Right atrium auricular region (tissue), 2 donors: ENCODE measurements at regions not wholly inside any gene's neighbourhood (a gene's known extent, or its start where the extent isn't known, plus 50 kb on each side); places are given as distances from the start of the nearest gene placed in this dataset.
"Not testable (repeated sequence)": the region's sequence is repeated elsewhere in the genome, so short reads cannot be mapped to it uniquely, and the experiment has no call there.

Experiments used
- DNase-seq: peaks from one replicate; pipeline ENCODE4 v3.0.0-alpha.2; 2019; ENCODE audit warnings: low spot score
- H3K27ac ChIP-seq, 2 donors: fragments of 200-600 bp; sonication (generic); 1 replicate in 1 of 2; 2 replicates in 1 of 2; pipeline ENCODE4 v1.5.1; 2016 to 2019
- H3K27me3 ChIP-seq, 2 donors: fragments of 200-600 bp; sonication (generic); one replicate each; pipeline versions ENCODE4 v1.5.1 to v1.6.0; 2017 to 2019
- H3K36me3 ChIP-seq: fragments of 200-600 bp; sonication (generic); one replicate; pipeline ENCODE4 v1.5.1; 2016
- H3K4me1 ChIP-seq, 2 donors: fragments of 200-600 bp; sonication (generic); one replicate each; pipeline versions ENCODE4 v1.5.1 to v1.6.0; 2017 to 2019
- H3K4me3 ChIP-seq, 2 donors: fragments of 200-600 bp; sonication (generic); 1 replicate in 1 of 2; 2 replicates in 1 of 2; pipeline ENCODE4 v1.5.1; 2017 to 2019; ENCODE audit warnings: mild to moderate bottlenecking in 1 of 2, moderate library complexity in 1 of 2
- H3K9me3 ChIP-seq, 2 donors: fragments of 200-600 bp; sonication (generic); one replicate each; pipeline ENCODE4 v1.5.1; 2019
- TF ChIP-seq, protein P1 (sequence below), 2 donors: fragments of 200-600 bp; sonication (generic); IDR thresholded peaks; one replicate each; pipeline ENCODE4 v1.5.1; 2019; ENCODE audit warnings: antibody characterized with exemption in 2 of 2

DNA sequence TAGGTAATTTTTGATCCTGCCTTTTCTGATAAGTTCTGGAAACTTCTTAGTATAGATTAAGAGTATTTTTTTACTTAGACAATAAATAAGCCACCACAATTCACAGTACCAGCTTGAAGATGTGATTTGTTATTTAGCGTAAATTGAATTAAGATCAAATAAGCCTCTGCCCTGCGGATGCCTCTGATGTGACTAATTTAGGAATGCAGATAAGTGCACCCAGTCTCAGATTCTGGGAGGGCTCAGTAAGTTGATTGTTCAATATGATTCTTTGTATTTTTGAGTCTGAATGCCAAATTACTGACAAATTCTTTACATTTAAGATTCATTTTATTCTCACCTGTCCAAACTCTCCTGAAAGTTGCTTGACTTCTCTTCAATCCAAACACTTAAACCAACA, 147.5 kb downstream of the THBS2 start:
- H3K4me3 ChIP-seq = no peak overlapping the region
- no peak overlapping the region for H3K27ac ChIP-seq
- H3K9me3 ChIP-seq = no peaks in the 10 kb centered on the region
- H3K4me1 ChIP-seq = no peaks in the 10 kb centered on the region
- H3K27me3 ChIP-seq = no peaks in the 10 kb centered on the region
- no peak for DNase-seq
- no peaks in the 10 kb centered on the region for H3K36me3 ChIP-seq
- TF ChIP-seq, protein P1, sequence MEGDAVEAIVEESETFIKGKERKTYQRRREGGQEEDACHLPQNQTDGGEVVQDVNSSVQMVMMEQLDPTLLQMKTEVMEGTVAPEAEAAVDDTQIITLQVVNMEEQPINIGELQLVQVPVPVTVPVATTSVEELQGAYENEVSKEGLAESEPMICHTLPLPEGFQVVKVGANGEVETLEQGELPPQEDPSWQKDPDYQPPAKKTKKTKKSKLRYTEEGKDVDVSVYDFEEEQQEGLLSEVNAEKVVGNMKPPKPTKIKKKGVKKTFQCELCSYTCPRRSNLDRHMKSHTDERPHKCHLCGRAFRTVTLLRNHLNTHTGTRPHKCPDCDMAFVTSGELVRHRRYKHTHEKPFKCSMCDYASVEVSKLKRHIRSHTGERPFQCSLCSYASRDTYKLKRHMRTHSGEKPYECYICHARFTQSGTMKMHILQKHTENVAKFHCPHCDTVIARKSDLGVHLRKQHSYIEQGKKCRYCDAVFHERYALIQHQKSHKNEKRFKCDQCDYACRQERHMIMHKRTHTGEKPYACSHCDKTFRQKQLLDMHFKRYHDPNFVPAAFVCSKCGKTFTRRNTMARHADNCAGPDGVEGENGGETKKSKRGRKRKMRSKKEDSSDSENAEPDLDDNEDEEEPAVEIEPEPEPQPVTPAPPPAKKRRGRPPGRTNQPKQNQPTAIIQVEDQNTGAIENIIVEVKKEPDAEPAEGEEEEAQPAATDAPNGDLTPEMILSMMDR (IDR thresholded peaks at IDR 0.05) = no peak

DNA sequence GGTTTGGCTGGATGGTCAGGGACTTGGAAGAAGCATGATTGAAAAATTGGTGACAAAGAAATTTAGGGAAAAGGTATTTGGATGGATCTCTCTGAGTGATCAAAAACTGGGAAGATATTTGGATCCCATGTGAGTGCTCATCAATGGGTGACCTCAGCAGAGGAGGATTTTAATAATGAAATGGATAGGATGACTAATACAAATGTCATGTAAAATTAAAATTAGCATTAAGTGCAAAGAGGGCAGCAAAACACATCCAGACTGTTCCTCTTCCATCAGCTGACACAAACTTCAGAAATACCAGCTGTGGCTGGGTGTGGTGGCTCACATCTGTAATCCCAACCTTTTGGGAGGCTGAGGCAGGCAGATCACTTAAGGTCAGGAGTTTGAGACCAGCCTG, 151.7 kb downstream of the THBS2 start:
- TF ChIP-seq, protein P1 (IDR thresholded peaks at IDR 0.05) = no peak
- Histone ChIP-seq H3K36me3 (no peaks in the 10 kb centered on the region), H3K4me3 (no peak overlapping the region), H3K27ac (no peak overlapping the region), H3K27me3 (no peaks in the 10 kb centered on the region), H3K9me3 (no peaks in the 10 kb centered on the region), H3K4me1 (no peaks in the 10 kb centered on the region)
- no peak for DNase-seq

DNA sequence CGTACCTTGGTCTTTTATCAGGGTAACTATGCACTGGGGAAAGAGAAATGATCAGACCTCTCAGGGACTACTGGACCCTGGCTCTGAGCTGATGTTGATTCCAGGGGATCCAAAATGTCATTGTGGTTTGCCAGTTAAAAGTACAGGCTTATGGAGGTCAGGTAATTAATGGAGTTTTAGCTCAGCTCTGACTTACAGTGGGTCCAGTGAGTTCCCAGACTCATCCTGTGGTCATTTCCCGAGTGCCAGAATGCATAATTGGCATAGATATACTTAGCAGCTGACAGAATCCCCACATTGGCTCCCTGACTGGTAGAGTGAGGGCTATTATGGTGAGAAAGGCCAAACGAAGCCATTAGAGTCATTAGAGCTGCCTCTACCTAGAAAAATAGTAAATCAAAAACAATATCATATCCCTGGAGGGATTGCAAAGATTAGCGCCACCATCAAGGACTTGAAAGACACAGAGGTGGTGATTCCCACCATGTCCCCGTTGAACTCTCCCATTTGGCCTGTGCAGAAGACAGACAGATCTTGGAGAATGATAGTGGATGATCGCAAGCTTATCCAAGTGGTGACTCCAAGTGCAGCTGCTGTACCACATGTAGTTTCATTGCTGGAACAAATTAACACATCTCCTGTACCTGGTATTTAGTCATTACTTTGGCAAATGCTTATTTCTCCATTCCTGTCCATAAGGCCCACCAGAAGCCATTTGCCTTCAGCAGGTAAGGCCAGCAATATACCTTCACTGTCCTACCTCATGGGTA, 152.4 kb downstream of the THBS2 start:
- Histone ChIP-seq H3K4me3 (no peak overlapping the region), H3K9me3 (no peaks in the 10 kb centered on the region), H3K27ac (no peak overlapping the region), H3K4me1 (no peaks in the 10 kb centered on the region), H3K36me3 (no peaks in the 10 kb centered on the region), H3K27me3 (no peaks in the 10 kb centered on the region)
- TF ChIP-seq, protein P1 (IDR thresholded peaks at IDR 0.05) = no peak
- no peak for DNase-seq

DNA sequence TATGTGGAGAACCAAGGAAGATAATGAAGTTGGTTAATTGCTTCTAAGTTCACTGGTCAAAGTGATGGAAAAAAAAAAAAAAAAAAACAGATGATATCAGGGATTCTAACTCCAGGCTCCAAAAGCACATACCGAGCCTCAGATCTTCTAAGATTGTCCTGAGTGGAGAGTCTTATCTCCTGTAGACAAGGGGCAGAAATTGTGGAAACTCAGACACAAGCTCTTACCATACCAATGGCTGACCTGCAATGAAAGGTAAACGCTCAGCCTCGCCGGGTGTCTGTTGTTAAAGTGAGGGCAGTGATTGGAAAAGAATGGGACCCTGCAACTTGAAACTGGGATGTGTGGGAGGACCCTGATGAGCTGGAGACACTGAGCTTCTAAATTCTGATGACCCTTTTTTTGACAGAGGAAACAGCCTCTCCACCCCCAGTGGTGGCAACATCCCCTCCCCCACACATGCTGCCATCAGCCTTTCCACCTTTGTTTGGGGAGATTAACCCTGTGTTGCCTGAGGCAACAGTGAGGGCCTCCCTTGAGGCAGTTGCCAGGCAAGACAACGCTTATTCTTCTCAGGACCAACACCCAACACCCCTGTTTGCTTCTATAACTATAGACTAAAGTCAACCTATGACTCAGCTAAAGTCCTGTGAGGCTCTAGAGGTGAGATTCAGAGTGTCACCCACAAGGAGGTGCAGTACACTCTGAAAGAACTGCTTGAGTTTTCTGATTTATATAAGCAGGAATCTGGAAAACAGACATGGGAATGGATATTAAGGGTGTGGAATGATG, 154.0 kb downstream of the THBS2 start:
- Histone ChIP-seq H3K4me1 (no peaks in the 10 kb centered on the region), H3K27ac (no peak overlapping the region), H3K9me3 (no peaks in the 10 kb centered on the region), H3K4me3 (no peak overlapping the region), H3K27me3 (no peaks in the 10 kb centered on the region), H3K36me3 (no peaks in the 10 kb centered on the region)
- TF ChIP-seq, protein P1 (IDR thresholded peaks at IDR 0.05) = no peak
- no peak for DNase-seq

DNA sequence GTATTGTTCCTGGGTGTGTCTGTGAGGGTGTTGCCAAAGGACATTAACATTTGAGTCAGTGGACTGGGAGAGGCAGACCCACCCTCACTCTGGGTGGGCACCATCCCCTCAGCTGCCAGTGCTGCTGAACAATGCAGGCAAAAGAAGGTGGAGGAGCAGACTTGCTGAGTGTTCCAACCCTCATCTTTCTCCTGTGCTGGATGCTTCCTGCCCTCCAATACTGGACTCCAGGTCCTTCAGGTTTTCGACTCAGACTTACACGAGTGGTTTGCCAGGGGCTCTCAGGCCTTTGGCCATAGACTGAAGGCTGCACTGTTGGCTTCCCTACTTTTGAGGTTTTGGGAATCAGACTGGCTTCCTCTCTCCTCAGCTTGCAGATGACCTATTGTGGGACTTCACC, 155.0 kb downstream of the THBS2 start:
- H3K27me3 ChIP-seq, H3K4me1 ChIP-seq, H3K27ac ChIP-seq, DNase-seq, H3K9me3 ChIP-seq, H3K36me3 ChIP-seq, H3K4me3 ChIP-seq: not testable (repeated sequence)

DNA sequence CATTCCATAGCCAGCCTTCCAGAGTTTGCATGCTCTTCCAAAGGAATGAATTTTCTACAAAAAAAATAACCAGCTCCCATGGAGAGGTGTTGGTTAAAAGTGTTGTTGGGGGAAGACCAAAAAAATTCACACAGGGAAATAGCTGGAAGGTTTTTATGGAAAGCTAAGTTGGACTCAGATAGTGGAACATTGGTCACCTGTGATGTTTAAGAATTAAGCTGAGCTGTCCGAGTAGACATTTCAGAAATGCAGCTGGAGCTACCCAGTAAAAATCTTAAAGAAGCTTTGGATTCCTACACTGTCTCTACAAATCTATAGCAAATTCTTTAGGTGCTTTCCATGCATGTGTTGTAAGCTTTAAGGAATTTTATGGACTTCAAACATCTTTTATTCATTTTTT, 155.5 kb downstream of the THBS2 start:
- no peak for DNase-seq
- Histone ChIP-seq H3K27ac (no peak overlapping the region), H3K4me3 (no peak overlapping the region), H3K9me3 (no peaks in the 10 kb centered on the region), H3K27me3 (no peaks in the 10 kb centered on the region), H3K36me3 (no peaks in the 10 kb centered on the region), H3K4me1 (no peaks in the 10 kb centered on the region)
- TF ChIP-seq, protein P1 (IDR thresholded peaks at IDR 0.05) = no peak
